ENCODE measurements at regions not wholly inside any gene's neighbourhood (a gene's known extent, or its start where the extent isn't known, plus 50 kb on each side); places are given as distances from the start of the nearest gene placed in this dataset.

DNA sequence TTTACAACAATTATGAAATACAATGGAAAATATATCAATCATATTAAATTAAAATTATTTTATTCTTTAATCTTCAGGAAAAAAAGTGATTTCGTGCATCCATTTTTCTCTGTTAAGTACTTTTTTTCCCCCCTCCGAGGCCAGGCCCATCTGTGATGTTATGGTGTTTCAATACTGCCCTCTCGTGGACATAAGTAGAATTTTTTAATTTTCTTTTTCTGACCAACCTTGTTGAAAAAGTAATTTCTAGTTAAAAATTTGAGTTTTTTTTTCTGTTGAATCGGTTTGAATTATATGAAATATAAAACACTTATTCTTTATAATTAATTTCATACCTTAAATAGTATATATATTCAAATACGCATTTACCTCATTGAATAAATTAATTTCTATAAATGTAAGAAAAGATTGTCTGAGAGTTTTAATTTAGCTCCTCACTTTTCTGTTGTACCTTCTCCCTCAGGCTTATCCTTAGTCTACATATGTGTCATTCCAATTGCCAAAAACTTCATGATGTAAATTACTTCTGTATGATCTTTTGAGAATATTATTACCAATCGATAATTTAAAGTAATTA lies 175.8 kb upstream of the TECRL start:
- DNase-seq (ENCODE audit: low spot score): no peak

DNA sequence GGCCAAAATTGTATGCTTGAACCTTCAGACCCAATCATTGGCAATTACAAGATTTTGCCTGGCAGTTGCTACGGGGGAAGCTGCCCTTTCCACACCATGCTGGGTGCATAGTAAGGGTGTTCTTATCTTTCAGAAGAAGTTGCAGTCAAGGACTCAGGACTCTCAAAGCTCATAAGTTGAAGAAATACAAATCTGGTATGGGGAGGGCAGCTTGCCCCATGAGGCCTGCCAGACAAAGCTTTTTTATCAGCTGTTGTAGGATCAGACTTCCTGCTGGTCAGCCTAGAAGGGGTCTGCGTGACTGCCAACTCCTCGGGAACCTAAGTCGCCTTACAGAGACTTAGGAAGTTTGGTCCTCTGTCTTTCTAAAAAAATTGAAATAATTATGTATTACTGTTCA lies 174.9 kb upstream of the TECRL start:
- no peak for DNase-seq (ENCODE audit: low spot score)

DNA sequence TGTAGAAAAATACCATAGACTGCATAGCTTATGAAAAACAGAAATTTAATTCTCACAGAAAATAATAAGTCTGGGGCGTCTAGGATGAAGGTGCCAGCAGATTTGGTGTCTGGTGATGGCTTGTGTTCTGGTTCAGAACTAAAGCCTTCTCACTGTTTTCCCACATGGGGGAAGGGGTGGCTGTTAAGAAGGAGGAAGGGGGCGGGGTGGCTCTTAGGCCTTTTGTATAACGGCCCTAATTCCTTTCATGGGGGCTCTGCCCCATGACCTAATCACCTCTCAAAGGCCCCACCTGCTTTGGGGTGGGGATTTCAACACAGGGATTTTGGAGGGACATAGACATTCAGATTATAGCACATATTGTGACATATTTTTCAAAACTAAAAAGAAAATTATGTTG lies 173.2 kb upstream of the TECRL start:
- no peak for DNase-seq (ENCODE audit: low spot score)

DNA sequence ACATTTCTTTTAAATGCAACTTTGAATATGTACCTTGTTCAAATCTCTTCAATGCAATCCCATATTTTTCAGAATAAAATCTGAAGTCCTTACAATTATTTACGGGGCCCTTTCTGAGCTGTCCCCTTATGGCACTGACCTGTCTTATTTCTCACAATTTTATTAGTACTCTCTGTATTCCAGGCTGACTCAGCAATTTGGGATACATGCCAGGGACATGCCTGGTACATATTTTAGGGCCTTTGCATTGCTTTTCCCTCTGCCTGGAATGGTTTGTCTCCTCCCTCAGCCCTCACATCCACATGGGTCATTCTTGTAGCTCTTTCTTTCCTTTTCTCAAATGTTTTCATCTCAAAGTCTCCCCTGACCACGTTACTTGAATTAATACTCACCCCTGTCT lies 172.2 kb upstream of the TECRL start:
- DNase-seq (ENCODE audit: low spot score): no peak

DNA sequence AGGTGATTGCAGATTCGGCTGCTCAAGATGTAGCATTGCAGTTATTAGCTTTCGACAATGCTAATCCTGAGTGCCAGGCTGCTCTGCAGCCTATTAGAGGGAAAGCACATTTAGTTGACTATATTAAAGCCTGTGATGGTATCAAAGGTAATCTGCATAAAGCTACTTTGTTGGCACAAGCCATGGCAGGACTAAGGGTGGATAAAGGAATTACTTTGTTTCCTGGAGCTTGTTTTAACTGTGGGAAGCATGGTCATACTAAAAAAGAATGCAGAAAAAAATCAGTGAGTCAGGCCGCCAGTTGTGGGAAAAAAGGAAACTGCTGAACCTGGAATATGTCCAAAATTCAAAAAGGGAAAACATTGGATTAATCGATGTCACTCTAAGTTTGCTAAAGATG lies 154.9 kb upstream of the TECRL start:
- DNase-seq (ENCODE audit: low spot score): no peak

DNA sequence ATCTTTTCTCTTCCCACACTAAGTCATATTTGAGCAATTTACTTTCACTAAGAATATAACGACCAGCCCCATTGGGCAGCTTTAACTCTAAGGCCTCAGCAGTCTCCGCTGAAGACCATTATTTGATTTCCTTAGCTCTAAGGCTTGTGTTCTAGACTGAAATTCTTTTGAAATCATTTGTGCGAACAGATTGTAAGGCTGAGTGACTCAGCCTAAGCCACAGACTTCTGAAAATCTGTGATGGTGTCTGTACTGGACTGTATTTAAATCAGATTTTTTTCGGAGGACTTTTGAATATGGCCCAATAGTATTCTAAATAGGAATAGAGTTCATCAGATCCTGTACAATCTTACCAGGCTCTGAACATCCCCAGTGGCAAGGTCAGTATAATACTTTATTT lies 150.3 kb upstream of the TECRL start:
- DNase-seq (ENCODE audit: low spot score): no peak

DNA sequence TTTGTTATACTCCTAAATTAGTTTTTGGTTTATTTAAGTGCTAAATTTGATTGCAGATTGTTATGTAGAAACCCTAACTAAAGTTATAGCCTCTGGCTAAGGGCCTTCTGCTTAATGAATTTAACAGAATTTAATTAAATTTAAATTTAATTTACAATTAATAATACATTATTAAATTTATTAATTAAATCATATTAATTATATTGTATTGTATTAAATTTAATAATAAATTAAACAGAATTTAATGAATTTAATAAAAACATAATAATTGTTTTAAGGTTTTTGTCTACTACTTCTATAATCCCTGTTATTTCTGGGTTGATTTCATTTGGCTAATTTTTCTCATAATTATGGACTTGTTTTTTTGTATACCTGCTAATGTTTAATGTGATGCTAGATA lies 141.9 kb upstream of the TECRL start:
- no peak for DNase-seq (ENCODE audit: low spot score)

DNA sequence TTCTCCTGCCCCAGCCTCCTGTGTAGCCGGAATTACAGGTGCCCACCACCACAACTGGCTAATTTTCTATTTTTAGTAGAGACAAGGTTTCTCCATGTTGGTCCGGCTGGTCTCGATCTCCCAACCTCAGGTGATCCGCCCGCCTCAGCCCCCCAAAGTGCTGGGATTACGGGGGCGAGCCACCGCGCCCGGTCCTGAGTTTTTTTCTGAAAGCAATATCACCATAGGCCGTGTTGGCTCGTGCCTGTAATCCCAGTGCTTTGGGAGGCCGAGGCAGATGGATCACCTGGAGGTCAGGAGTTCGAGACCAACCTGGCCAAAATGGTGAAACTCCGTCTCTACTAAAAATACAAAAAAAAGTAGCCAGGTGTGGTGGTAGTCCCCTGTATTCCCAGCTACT lies 136.3 kb upstream of the TECRL start:
- no peak for DNase-seq (ENCODE audit: low spot score)

DNA sequence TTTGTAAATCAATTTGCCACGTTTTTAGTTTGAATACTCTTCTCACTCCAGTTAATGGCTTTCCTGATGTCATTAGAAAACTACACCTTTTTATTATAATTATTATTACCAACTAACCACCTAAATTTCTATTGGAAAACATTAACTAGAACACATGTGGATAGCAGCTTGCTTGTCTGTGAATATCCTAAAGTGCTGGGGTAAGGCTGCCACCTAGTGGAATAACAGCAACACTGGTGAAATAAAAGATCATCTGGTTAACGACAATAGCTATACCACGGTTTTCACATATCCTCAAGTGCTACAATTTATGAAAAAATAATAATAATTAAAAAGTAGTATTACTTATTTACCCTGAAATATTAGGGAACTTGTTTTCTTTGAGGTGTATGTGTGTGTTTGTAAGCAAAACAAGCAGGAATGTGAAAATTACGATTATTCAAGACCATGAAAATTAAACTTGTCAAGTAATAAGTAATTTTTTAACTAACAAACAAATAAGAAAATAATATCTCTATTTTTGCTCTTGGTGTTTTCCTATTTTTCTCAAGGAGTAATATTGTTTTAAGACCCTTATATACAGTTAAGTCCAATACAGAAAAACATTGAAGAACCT lies 130.1 kb upstream of the TECRL start:
- peak; percentile 72 for DNase-seq (ENCODE audit: low spot score)

DNA sequence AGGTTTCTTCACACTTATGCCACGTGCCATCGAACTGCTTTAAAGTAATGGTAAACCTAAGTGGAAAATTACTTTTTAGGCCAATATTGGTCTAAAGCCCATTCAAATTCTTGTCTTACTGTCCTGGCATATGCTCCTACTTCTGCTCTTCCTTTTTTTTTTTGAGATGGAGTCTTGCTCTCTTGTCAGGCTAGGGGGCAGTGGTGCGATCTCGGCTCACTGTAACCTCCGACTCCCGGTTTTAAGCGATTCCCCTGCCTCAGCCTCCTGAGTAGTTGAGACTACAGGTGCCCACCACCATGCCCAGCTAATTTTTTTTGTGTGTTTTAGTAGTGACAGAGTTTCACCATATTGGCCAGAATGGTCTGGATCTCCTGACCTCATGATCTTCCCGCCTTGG lies 129.0 kb upstream of the TECRL start:
- no peak for DNase-seq (ENCODE audit: low spot score)

DNA sequence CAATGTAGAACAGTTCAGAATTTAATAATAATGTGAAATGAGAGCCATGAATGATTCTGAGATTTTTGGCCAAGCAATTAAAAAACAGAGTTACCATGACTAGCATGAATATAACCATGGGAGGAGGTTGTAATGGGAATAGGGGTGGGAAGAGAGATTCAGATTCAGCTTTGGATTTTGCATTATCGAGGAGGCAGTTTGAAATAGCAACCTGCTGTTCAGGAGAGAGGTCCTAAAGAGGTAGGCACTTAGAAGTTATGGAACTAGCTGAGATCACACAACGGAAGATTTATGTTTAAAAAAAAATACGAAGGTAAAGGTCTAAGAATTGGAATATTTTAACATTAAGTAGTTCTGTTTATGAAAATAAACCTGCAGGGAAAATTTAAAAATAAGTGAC lies 124.4 kb upstream of the TECRL start:
- DNase-seq (ENCODE audit: low spot score): no peak

DNA sequence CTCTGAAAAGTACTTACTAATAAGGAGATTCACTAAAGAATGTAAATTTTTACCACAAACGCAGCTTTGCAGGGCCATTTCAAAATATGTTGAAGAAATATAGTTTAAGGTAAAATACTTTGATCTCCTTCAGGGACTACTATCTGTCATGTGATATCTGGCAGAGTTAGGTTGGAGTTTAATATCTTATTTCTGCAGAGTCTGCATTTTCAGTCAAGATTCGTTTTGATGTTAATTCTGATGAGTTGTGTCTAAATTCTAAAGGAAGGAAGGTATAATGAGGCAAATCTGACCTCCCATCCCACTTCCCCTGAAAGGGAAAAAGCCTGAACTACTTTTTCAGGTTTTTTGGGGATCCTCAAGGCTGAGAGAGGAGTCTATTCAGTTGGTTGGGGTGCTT lies 123.9 kb upstream of the TECRL start:
- no peak for DNase-seq (ENCODE audit: low spot score)

DNA sequence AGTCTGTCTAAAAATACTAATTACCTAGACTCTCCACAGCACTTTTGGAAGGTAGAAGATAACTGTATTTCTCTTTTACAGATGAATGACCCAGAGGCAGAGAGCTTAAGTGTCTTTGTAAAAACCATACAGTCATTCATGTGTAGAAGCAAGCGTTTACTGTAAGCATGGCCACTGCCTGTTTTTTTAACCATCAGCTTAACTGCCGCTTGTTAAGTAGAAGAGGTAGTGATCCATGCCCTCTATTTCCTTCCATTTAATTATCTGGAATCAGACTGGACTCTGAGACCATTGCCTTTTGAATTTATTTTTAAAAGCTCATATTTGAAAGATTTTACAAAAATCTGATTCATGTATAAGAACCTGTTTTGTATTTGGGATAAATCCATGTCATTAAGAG lies 111.2 kb upstream of the TECRL start:
- DNase-seq (ENCODE audit: low spot score): no peak

DNA sequence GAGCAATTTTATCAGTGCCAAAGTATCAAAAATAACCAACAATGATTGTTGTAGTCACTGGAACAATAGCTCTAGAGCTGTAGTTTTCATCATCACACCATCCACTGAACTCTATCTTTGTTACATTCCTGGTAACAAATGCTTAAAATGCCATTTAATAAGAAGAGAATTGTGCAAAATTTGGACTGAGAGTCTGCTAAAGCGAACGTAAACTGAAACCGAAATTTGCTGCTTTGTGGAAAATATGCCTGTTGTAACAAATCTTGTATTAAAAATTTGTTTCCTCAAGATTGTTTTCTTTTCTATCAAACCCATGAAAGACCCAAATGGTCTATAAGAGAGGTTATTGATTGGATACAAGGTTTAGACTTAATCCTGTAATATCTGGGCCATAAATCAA lies 109.3 kb upstream of the TECRL start:
- no peak for DNase-seq (ENCODE audit: low spot score)

DNA sequence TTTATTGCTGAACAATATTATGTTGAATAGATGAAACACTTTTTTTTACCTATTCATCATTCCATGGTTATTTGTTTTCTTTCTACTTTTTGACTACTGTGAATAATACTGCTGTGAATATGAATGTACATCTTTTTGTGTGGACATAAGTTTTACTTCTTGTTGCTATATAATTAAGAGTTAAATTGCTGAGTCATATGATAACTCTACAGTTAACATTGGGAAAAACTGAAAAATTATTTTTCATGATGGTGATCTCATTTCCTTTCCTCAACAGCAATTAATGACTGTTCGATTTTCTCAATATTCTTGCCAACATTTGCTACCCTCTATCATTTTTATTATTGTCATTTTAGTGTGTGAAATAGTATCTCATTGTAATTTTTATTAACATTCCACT lies 106.9 kb upstream of the TECRL start:
- no peak for DNase-seq (ENCODE audit: low spot score)

DNA sequence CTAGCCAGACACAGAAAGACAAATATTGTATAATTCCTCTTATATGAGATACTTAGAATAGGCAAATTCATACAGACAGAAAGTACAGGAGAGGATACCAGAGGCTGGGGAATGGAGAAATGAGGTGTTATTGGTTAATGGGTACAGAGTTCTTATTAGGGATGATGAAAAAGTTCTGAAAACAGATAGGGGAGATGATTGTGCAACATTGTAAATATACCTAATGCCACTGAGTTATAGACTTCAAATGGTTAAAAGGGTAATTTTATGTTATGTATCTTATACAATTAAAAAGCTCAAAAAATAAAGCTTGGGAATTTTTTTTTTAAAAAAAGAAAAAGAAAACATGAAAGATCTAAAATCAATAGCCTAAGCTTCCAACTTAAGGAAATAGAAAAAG lies 98.8 kb upstream of the TECRL start:
- DNase-seq (ENCODE audit: low spot score): no peak

DNA sequence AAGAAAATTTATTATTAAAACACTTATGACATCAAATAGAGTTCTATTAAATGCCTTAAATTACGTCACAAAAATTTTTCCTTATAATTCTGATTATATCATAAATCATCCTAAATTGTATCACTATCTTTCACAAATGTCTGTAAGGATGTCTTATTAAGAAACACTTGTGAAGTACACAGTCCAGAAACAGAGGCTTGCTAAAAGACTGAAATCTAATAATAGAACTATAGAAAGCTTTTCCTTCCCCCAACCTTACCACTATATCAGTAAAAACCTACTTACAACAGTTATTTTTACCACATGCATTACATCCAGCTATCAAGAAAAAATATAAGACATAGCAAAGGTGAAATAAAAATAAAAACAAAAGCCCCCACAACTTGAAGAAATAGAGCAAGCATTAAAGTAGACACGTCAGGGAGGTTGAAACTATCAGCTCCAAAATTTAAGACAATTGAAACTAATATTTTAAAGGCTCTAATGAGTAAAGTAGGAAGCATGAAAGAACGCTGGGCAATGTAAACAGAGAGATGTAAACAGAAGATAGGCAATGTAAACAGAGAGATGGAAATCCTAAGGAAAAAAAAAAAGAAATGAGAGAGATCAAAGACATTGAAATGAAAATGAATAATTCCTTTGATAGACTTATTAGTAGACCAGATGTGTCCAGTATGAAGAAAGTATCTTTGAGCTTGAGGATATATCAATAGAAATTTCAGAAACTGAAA lies 94.9 kb upstream of the TECRL start:
- DNase-seq (ENCODE audit: low spot score): no peak

DNA sequence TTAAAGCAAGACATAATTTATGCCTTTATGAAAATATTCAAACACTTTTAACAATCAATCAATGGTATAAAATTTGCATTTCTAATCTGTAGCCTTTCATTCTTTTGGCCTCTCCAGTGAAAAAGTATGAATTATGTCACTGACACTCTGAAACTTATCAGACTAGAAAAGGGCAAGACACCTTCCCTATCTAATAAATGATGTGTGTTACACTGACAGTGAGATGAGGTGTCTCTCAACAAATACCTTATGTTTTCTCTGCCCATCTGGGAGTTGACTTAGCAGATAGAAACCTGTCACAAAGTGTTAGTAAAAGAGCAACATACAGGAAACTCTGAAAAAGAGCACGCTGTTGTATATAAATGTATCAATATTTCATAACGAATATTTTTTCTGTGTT lies 94.2 kb upstream of the TECRL start:
- no peak for DNase-seq (ENCODE audit: low spot score)

DNA sequence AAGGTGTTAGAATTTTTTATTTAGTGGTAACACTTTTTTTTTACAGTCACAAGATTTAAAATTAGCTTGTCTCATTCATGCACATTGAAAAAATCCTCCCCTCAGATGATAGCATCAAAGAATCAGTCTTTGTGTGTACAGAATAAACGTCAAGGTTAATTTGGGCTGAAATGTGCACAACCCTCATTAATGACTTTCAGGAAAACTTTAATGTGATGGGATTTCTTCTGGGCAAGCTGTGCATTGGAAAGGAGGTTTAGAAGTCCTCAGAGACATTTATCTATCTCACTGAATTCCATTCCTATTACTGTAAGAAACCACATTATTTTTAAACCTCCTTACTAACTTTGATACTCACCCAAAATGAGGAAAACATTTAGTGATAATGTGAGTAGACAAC lies 88.2 kb upstream of the TECRL start:
- no peak for DNase-seq (ENCODE audit: low spot score)

DNA sequence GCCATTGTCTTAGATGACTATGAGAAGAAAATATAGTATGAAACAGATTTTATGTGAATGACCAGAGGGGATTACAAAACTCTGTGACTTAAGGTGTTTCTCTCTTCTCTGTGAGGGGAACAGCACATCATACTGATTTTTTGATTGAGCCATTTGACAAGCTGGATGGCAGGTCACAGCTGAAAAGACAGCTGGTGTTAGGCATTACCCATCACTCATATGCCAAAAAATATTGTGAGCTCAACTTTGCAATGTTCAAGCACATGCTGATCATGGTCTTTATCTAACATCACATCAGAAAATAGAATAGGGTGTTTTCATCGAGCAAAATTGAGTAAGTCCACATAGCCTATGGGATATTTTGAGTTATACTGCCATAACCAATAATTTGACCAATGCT lies 86.7 kb upstream of the TECRL start:
- no peak for DNase-seq (ENCODE audit: low spot score)

DNA sequence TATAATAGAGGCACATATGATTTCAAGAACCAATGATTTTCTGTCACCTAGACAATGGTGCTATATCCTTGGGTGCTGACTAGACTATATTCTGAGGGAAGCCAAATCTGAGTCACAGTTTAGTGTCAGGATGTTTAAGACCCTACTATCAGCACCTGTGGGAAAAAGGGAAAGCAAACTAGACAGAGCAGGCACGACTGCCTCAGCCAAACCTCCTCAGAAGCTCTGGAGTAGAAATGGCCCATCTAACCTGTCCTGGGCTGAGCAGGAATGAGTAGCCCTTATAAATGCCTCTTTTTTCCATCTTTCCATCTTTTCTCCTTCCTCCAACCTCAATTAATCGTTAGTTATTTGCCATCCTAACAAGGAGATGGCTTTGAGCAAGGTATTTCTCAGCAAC lies 80.4 kb upstream of the TECRL start:
- DNase-seq (ENCODE audit: low spot score): no peak

DNA sequence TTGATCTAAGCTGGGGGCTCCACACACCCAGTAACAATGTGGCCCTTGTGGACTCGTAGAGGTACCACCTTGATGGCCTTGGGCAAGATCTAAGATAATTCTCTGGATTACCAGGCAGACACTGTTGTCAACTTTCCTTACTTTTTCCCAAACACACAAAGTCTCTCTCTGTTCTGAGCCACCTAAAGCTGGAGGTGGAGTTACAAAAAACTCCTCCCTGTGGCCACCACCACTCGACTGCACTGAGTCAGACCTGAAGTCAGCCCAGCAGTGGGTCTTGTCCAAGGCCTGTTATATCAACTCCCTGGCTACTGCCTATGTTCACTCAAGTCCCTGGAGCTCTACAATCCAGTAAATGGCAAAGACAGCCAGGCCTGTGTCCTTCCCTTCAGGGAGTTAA lies 70.1 kb upstream of the TECRL start:
- DNase-seq (ENCODE audit: low spot score): no peak

DNA sequence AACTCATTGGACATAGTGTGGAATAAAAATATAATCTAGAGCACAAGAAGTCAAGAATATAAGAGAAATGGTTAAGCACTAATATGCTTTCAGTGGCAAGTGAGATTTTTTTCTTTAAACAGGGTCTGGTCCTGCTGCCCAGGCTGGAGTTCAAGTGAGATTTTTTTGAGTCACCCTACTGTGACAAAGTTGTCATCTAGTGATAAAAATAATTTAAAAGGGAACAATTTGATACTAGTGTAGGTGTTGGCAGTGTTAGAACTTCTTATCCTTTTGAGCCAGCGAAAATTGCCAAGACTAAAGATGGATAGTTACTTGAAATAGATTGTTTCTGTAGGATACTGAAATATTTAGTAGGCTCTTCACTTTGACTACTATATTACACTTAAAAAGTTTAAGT lies 67.9 kb upstream of the TECRL start:
- no peak for DNase-seq (ENCODE audit: low spot score)

DNA sequence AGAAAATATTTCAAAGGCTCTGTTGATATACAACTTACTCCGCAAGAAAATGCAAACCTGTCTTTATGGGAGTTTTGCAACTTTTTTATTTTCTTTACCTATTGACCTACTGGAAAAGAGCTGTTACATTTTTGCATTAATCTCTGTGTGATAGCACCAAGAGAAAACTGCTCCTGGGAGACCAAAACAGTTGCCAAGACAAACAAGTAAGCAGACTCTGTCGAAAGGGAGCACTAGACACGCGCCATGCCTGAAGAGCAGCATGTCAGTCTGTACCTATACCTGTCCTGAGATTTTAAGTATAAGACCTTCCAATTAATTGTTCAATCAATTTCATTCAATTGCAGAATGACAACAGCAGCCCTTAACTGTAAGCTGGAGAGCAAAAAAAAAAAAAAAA lies 56.0 kb upstream of the TECRL start:
- no peak for DNase-seq (ENCODE audit: low spot score)

Data from mucosa of gallbladder (tissue), 1 donor.